ENCODE measurements at regions not wholly inside any gene's neighbourhood (a gene's known extent, or its start where the extent isn't known, plus 50 kb on each side); places are given as distances from the start of the nearest gene placed in this dataset.

DNA sequence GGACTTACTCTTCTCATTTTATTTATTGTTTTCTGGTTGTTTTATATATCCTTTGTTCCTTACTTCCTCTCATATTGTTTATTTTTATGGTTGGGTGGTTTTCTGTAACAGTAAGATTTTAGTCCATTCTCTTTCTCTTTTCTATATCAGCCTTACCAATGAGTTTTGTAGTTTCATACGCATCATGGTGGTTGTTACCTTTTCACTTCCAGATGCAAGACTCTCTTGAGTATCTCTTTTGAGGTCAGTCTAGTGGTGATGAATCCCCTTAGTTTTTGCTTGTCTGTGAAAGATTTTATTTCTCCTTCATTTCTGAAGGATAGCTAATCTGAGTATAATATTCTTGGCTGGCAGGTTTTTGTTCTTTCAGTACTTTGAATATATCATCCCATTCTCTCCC is 57.1 kb upstream of the MFGE8 start (continued):
- TF ChIP-seq ZNF572 (CRISPR knock-in tag; IDR thresholded peaks at IDR 0.05) = no peak

GRCh38 chr15:88974392-88974791 is 61.2 kb upstream of the MFGE8 start:
- ChIA-PET POLR2A (no interaction called here), CTCF (ENCODE audit: low intra/inter-chr PET ratio, low total read pairs) (no interaction called here)
- no TSS peak for BruUV-seq (replicated peaks)
- Histone ChIP-seq H3K36me3 (replicated peaks in 1 of 2; ENCODE audit: control insufficient read depth in 1 of 2, insufficient read depth in 2 of 2, low read length in 2 of 2) (no peaks in the 10 kb centered on the region), H3K9me3 (ENCODE audit: low read length) (no peaks in the 10 kb centered on the region), H2AFZ (ENCODE audit: low read length) (no peak overlapping the region), H3K27ac (ENCODE audit: extremely low read length, insufficient read depth, low read length) (no peak overlapping the region), H3K27me3 (ENCODE audit: control insufficient read depth in 1 of 2, insufficient read depth in 2 of 2, low read length in 2 of 2) (no peaks in the 10 kb centered on the region), H3K4me2 (ENCODE audit: low read depth, low read length) (no peak overlapping the region), H4K20me1 (ENCODE audit: insufficient read depth, low read length) (no peaks in the 10 kb centered on the region), H3K79me2 (ENCODE audit: insufficient read depth, low read length) (no peaks in the 10 kb centered on the region), H3K4me3 (replicated peaks in 1 of 3; ENCODE audit: insufficient read depth in 1 of 3, low read depth in 2 of 3, low read length in 3 of 3) (no peak overlapping the region), H3K9ac (ENCODE audit: insufficient read depth, low read depth, low read length) (no peak overlapping the region), H3K4me1 (ENCODE audit: insufficient read depth, low read length) (peaks cover under 1% of the 10 kb centered on the region; the same call in 1 of the 2 replicates)
- in situ Hi-C loops (cut with HindIII; ENCODE audit: extremely low pct_ligation_motif_present, low pct_unique_long_range_greater_than_20kb) = no loop called here
- no peak for DNase-seq (ENCODE audit: low spot score)
- no peak for FAIRE-seq
- intact Hi-C loops (cut with micrococcal nuclease; ENCODE audit: unreplicated experiment) = no loop called here
- no peak for ATAC-seq
- WGBS (ENCODE audit: low lambda C conversion rate) = 9% methylated on average over 4 of the region's 4 CpGs
- TF ChIP-seq SMAD1 (CRISPR knock-in tag; IDR thresholded peaks at IDR 0.05; ENCODE audit: borderline replicate concordance, low read depth) (no peak), SMYD3 (CRISPR knock-in tag; IDR thresholded peaks at IDR 0.05) (no peak), JUNB (CRISPR knock-in tag; IDR thresholded peaks at IDR 0.05; ENCODE audit: borderline replicate concordance) (no peak), HMG20B (CRISPR knock-in tag; conservative IDR thresholded peaks at IDR 0.05) (no peak), CEBPZ (IDR thresholded peaks at IDR 0.05; ENCODE audit: low read length) (no peak), ZNF562 (CRISPR knock-in tag; IDR thresholded peaks at IDR 0.05; ENCODE audit: borderline replicate concordance) (no peak), MYC (CRISPR knock-in tag; IDR thresholded peaks at IDR 0.05; ENCODE audit: borderline replicate concordance) (no peak), ZNF264 (CRISPR knock-in tag; IDR thresholded peaks at IDR 0.05) (no peak), ZNF281 (CRISPR knock-in tag; IDR thresholded peaks at IDR 0.05; ENCODE audit: borderline replicate concordance) (no peak), TBX3 (IDR thresholded peaks at IDR 0.05; ENCODE audit: borderline replicate concordance) (no peak), MAFG (CRISPR knock-in tag; IDR thresholded peaks at IDR 0.05) (no peak), SOX6 (IDR thresholded peaks at IDR 0.05) (no peak), SOX6 (CRISPR knock-in tag; IDR thresholded peaks at IDR 0.05) (no peak), CBX2 (IDR thresholded peaks at IDR 0.05; ENCODE audit: low read depth, low read length) (no peak), CBX2 (CRISPR knock-in tag; IDR thresholded peaks at IDR 0.05; ENCODE audit: low read depth) (no peak), ZFY (CRISPR knock-in tag; IDR thresholded peaks at IDR 0.05) (no peak)
